ENCODE measurements at regions not wholly inside any gene's neighbourhood (a gene's known extent, or its start where the extent isn't known, plus 50 kb on each side); places are given as distances from the start of the nearest gene placed in this dataset.
"Not testable (repeated sequence)": the region's sequence is repeated elsewhere in the genome, so short reads cannot be mapped to it uniquely, and the experiment has no call there.

GRCh38 chr5:8561854-8562253 is 692.9 kb downstream of the MTRR start:
- no peaks in the 10 kb centered on the region for H4K20me1 ChIP-seq (replicated peaks; ENCODE audit: control insufficient read depth, extremely low read depth, insufficient read depth, low read length)
- no peak for TF ChIP-seq FOS (IDR thresholded peaks at IDR 0.05; ENCODE audit: borderline replicate concordance, insufficient read depth, low read length)
- no peak for TF ChIP-seq POLR2AphosphoS5 (IDR thresholded peaks at IDR 0.05; ENCODE audit: insufficient read depth, low read depth, low read length)
- TF ChIP-seq EZH2 (IDR thresholded peaks at IDR 0.05; ENCODE audit: borderline replicate concordance, low read depth, low read length, severe bottlenecking), result no peak
- no peak for TF ChIP-seq GATA2 (IDR thresholded peaks at IDR 0.05; ENCODE audit: insufficient read depth, insufficient read length, low read depth, low read length)
- no peak for TF ChIP-seq MYC (IDR thresholded peaks at IDR 0.05; ENCODE audit: low read depth, low read length)
- no peak for TF ChIP-seq POLR2A (IDR thresholded peaks at IDR 0.05; ENCODE audit: low read depth, low read length)
- no peak for TF ChIP-seq CTCF (IDR thresholded peaks at IDR 0.05; ENCODE audit: extremely low read depth in 1 of 2, insufficient read depth in 1 of 2, low read depth in 1 of 2, low read length in 2 of 2)
- TF ChIP-seq JUN (IDR thresholded peaks at IDR 0.05; ENCODE audit: borderline replicate concordance, insufficient read depth, insufficient read length, low read depth), result no peak
- TF ChIP-seq MAX (IDR thresholded peaks at IDR 0.05; ENCODE audit: insufficient read depth, insufficient read length), result no peak
- no peaks in the 10 kb centered on the region for H3K79me2 ChIP-seq (ENCODE audit: control insufficient read depth, insufficient read depth, low read length)
- no peak for FAIRE-seq
- H3K4me2 ChIP-seq (ENCODE audit: insufficient read depth, low read length), result no peak overlapping the region
- H3K27me3 ChIP-seq (ENCODE audit: control insufficient read depth in 2 of 2, insufficient read depth in 2 of 2, low read length in 2 of 2), result no peaks in the 10 kb centered on the region
- no peak overlapping the region for H3K4me3 ChIP-seq (replicated peaks in 1 of 3; ENCODE audit: insufficient read depth in 1 of 3, low read depth in 1 of 3, low read length in 3 of 3)
- BruUV-seq (replicated peaks), result no TSS peak
- H3K36me3 ChIP-seq (ENCODE audit: control insufficient read depth in 2 of 2, extremely low read depth in 1 of 2, insufficient read depth in 2 of 2, low read length in 2 of 2), result no peaks in the 10 kb centered on the region
- H3K4me1 ChIP-seq (ENCODE audit: control insufficient read depth, extremely low read depth, insufficient read depth, low read length), result no peaks in the 10 kb centered on the region
- dilution Hi-C loops (cut with MboI; ENCODE audit: extremely low pct_ligation_motif_present, low sequenced_read_pairs) (no loop called here), intact Hi-C loops (cut with micrococcal nuclease) (no loop called here)
- no peak overlapping the region for H3K9ac ChIP-seq (replicated peaks; ENCODE audit: extremely low read depth, insufficient read depth, low read length)
- no peak overlapping the region for H2AFZ ChIP-seq (ENCODE audit: low read depth, low read length)
- no peak overlapping the region for H3K27ac ChIP-seq (ENCODE audit: insufficient read depth, low read depth, low read length)
- no peaks in the 10 kb centered on the region for H3K9me1 ChIP-seq (replicated peaks; ENCODE audit: control insufficient read depth, extremely low read depth, insufficient read depth, low read length)
- POLR2A ChIA-PET, result no interaction called here
- DNase-seq (ENCODE audit: low read depth, low spot score), result no peak
- CTCF ChIA-PET, result no interaction called here
- H3K9me3 ChIP-seq (replicated peaks; ENCODE audit: control insufficient read depth, insufficient read depth, low read length), result no peaks in the 10 kb centered on the region

GRCh38 chr5:8563540-8563939 is 694.6 kb downstream of the MTRR start:
- FAIRE-seq; H3K9ac ChIP-seq (replicated peaks; ENCODE audit: extremely low read depth, insufficient read depth, low read length); H3K9me3 ChIP-seq (replicated peaks; ENCODE audit: control insufficient read depth, insufficient read depth, low read length); H3K4me1 ChIP-seq (ENCODE audit: control insufficient read depth, extremely low read depth, insufficient read depth, low read length); H3K9me1 ChIP-seq (replicated peaks; ENCODE audit: control insufficient read depth, extremely low read depth, insufficient read depth, low read length); H2AFZ ChIP-seq (ENCODE audit: low read depth, low read length); BruUV-seq (replicated peaks); H4K20me1 ChIP-seq (replicated peaks; ENCODE audit: control insufficient read depth, extremely low read depth, insufficient read depth, low read length); H3K36me3 ChIP-seq (ENCODE audit: control insufficient read depth in 2 of 2, extremely low read depth in 1 of 2, insufficient read depth in 2 of 2, low read length in 2 of 2); H3K79me2 ChIP-seq (ENCODE audit: control insufficient read depth, insufficient read depth, low read length); H3K27me3 ChIP-seq (ENCODE audit: control insufficient read depth in 2 of 2, insufficient read depth in 2 of 2, low read length in 2 of 2); H3K4me2 ChIP-seq (ENCODE audit: insufficient read depth, low read length); POLR2A ChIA-PET; H3K4me3 ChIP-seq (replicated peaks in 1 of 3; ENCODE audit: insufficient read depth in 1 of 3, low read depth in 1 of 3, low read length in 3 of 3); intact Hi-C loops (cut with micrococcal nuclease); dilution Hi-C loops (cut with MboI; ENCODE audit: extremely low pct_ligation_motif_present, low sequenced_read_pairs); CTCF ChIA-PET; DNase-seq (ENCODE audit: low read depth, low spot score); H3K27ac ChIP-seq (ENCODE audit: insufficient read depth, low read depth, low read length): not testable (repeated sequence)

All from endothelial cell of umbilical vein (primary cell).